Right lobe of liver (tissue), 4 donors: ENCODE measurements at regions not wholly inside any gene's neighbourhood (a gene's known extent, or its start where the extent isn't known, plus 50 kb on each side); places are given as distances from the start of the nearest gene placed in this dataset.

ENCODE experiments used
- POLR2A ChIP-seq: fragments of 450-650 bp; IDR thresholded peaks from one replicate; pipeline ENCODE4 v1.6.1; 2017; ENCODE audit warnings: antibody characterized with exemption, mild to moderate bottlenecking
- TF ChIP-seq, protein P1 (sequence below), 4 donors: fragments of 200-600 bp in 3 of 4; fragments of 450-650 bp in 1 of 4; IDR thresholded peaks; one replicate each; pipeline versions ENCODE4 v1.5.1 to v1.8.0; 2016 to 2022; ENCODE audit warnings: antibody characterized with exemption in 4 of 4, mild to moderate bottlenecking in 2 of 4
- donor health status: DM: no; HTN: no; CAD: no.
- donor health status: DM: no; HTN: no; CAD: no.
- donor health status: DM: no; HTN: yes; CAD: no.

DNA sequence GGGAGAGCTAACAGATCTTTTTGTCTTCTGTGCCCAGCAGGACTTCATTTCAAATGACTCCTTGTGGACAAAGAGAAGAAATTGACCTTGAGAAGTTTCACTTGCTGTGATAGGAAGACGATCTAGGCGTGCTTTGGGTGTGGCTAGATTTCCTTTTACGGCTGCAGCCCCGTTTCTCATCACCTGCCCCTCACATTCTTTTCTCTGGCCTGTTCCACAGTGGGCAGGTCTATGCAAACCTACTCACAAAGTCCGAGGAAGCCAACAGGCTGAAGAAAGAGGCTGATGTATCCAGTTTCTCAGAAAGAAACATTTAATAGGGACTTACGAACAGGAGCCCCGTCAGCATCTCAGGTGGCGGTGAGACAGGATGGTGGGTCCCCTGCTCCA, 231.8 kb downstream of the FGF9 start:
- TF ChIP-seq, protein P1, sequence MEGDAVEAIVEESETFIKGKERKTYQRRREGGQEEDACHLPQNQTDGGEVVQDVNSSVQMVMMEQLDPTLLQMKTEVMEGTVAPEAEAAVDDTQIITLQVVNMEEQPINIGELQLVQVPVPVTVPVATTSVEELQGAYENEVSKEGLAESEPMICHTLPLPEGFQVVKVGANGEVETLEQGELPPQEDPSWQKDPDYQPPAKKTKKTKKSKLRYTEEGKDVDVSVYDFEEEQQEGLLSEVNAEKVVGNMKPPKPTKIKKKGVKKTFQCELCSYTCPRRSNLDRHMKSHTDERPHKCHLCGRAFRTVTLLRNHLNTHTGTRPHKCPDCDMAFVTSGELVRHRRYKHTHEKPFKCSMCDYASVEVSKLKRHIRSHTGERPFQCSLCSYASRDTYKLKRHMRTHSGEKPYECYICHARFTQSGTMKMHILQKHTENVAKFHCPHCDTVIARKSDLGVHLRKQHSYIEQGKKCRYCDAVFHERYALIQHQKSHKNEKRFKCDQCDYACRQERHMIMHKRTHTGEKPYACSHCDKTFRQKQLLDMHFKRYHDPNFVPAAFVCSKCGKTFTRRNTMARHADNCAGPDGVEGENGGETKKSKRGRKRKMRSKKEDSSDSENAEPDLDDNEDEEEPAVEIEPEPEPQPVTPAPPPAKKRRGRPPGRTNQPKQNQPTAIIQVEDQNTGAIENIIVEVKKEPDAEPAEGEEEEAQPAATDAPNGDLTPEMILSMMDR (IDR thresholded peaks at IDR 0.05) = no peak
- no peak for TF ChIP-seq POLR2A
